WTC11 (cell line): ENCODE measurements at regions not wholly inside any gene's neighbourhood (a gene's known extent, or its start where the extent isn't known, plus 50 kb on each side); places are given as distances from the start of the nearest gene placed in this dataset.

Experiments
- ATAC-seq: fragments of 200-7000 bp; cut with Tn5 transposase; 2 replicates; pipeline ENCODE4 v1.10.0; 2021; ENCODE audit warnings: mild to moderate bottlenecking, moderate library complexity
- CTCF ChIA-PET: fragments of 300-600 bp; sonication (Branson Sonifier 250); formaldehyde crosslinking; loops from one replicate; lab custom pipeline; 2021; ENCODE audit warnings: antibody characterized with exemption; lab: Charles Lee
- POLR2A ChIA-PET: fragments of 350-600 bp; sonication (Branson Sonifier 250); formaldehyde crosslinking; loops from one replicate; lab custom pipeline; 2021; ENCODE audit warnings: antibody characterized with exemption; lab: Charles Lee
- DNase-seq: peaks from one replicate; pipeline ENCODE4 v3.0.0; 2021; ENCODE audit warnings: low spot score
- H3K27ac Mint-ChIP-seq: 2 replicates; pipeline ENCODE4 v1.8.0; 2021; ENCODE audit warnings: mixed read lengths
- H3K27me3 Mint-ChIP-seq: 2 replicates; pipeline ENCODE4 v1.8.0; 2021; ENCODE audit warnings: low read depth, mild to moderate bottlenecking, moderate library complexity, mixed read lengths
- H3K36me3 Mint-ChIP-seq: 2 replicates; pipeline ENCODE4 v1.8.0; 2021; ENCODE audit warnings: mixed read lengths
- H3K4me1 Mint-ChIP-seq: 2 replicates; pipeline ENCODE4 v1.8.0; 2022; ENCODE audit warnings: mixed read lengths
- H3K4me3 Mint-ChIP-seq: 2 replicates; pipeline ENCODE4 v1.8.0; 2021; ENCODE audit warnings: mild to moderate bottlenecking, moderate library complexity, mixed read lengths
- H3K9me3 Mint-ChIP-seq: 2 replicates; pipeline ENCODE4 v1.8.0; 2021; ENCODE audit warnings: mixed read lengths
- ATF1 ChIP-seq: sonication (generic); formaldehyde crosslinking; IDR thresholded peaks from 2 replicates; pipeline ENCODE4 v1.8.1; 2023; ENCODE audit warnings: mild to moderate bottlenecking, moderate library complexity, missing genetic modification reagents
- ELF4 ChIP-seq: sonication (generic); formaldehyde crosslinking; IDR thresholded peaks from 2 replicates; pipeline ENCODE4 v1.8.1; 2022; ENCODE audit warnings: low read depth, mild to moderate bottlenecking, moderate library complexity, missing genetic modification reagents
- ESRRA ChIP-seq: sonication (generic); formaldehyde crosslinking; IDR thresholded peaks from 2 replicates; pipeline ENCODE4 v1.8.1; 2022; ENCODE audit warnings: mild to moderate bottlenecking, missing genetic modification reagents, borderline replicate concordance
- FOXK1 ChIP-seq: sonication (generic); formaldehyde crosslinking; IDR thresholded peaks from 2 replicates; pipeline ENCODE4 v1.8.0; 2022; ENCODE audit warnings: mild to moderate bottlenecking, moderate library complexity, missing genetic modification reagents
- JUN ChIP-seq: sonication (generic); formaldehyde crosslinking; IDR thresholded peaks from 2 replicates; pipeline ENCODE4 v1.8.0; 2023; ENCODE audit warnings: mild to moderate bottlenecking, missing genetic modification reagents
- MYBL2 ChIP-seq: sonication (generic); formaldehyde crosslinking; IDR thresholded peaks from 2 replicates; pipeline ENCODE4 v1.8.1; 2023; ENCODE audit warnings: mild to moderate bottlenecking, moderate library complexity, missing genetic modification reagents
- NFE2L1 ChIP-seq: sonication (generic); formaldehyde crosslinking; IDR thresholded peaks from 2 replicates; pipeline ENCODE4 v1.8.1; 2023; ENCODE audit warnings: missing genetic modification reagents
- NR3C1 ChIP-seq: sonication (generic); formaldehyde crosslinking; conservative IDR thresholded peaks from 2 replicates; pipeline ENCODE4 v1.8.1; 2023; ENCODE audit warnings: low read depth, mild to moderate bottlenecking, missing genetic modification reagents
- OVOL2 ChIP-seq: fragments of 250-450 bp; sonication (Bioruptor Pico); IDR thresholded peaks from 2 replicates; pipeline ENCODE4 v1.9.0; 2021; ENCODE audit warnings: mild to moderate bottlenecking, borderline replicate concordance
- TCF7 ChIP-seq: sonication (generic); formaldehyde crosslinking; IDR thresholded peaks from 2 replicates; pipeline ENCODE4 v1.8.0; 2022; ENCODE audit warnings: mild to moderate bottlenecking, low read depth, missing genetic modification reagents, moderate library complexity
- TP53 ChIP-seq: sonication (generic); formaldehyde crosslinking; IDR thresholded peaks from 2 replicates; pipeline ENCODE4 v1.8.1; 2023; ENCODE audit warnings: mild to moderate bottlenecking, missing genetic modification reagents
- ZNF263 ChIP-seq: sonication (generic); formaldehyde crosslinking; IDR thresholded peaks from 2 replicates; pipeline ENCODE4 v1.8.1; 2022; ENCODE audit warnings: low read depth, mild to moderate bottlenecking, moderate library complexity, missing genetic modification reagents
- TF ChIP-seq, protein P1 (sequence below): fragments of 250-450 bp; sonication (Bioruptor Pico); IDR thresholded peaks from 2 replicates; pipeline ENCODE4 v1.9.0; 2021; ENCODE audit warnings: mild to moderate bottlenecking
- TF ChIP-seq, protein P2 (sequence below): sonication (generic); formaldehyde crosslinking; IDR thresholded peaks from 2 replicates; pipeline ENCODE4 v1.8.0; 2023; ENCODE audit warnings: mild to moderate bottlenecking, missing genetic modification reagents
- TF ChIP-seq, protein P3 (sequence below): fragments of 200-600 bp; IDR thresholded peaks from 2 replicates; pipeline ENCODE4 v1.8.0; 2022; ENCODE audit warnings: antibody characterized with exemption
- TF ChIP-seq, protein P4 (sequence below): fragments of 250-450 bp; sonication (Bioruptor Pico); IDR thresholded peaks from 2 replicates; pipeline ENCODE4 v1.9.0; 2021; ENCODE audit warnings: mild to moderate bottlenecking, borderline replicate concordance
- TF ChIP-seq, protein P5 (sequence below): fragments of 250-450 bp; sonication (Bioruptor Pico); IDR thresholded peaks from 2 replicates; pipeline ENCODE4 v2.1.2; 2022; ENCODE audit warnings: mild to moderate bottlenecking, moderate library complexity
- TF ChIP-seq, protein P6 (sequence below): sonication (generic); formaldehyde crosslinking; IDR thresholded peaks from 2 replicates; pipeline ENCODE4 v1.8.0; 2023; ENCODE audit warnings: missing genetic modification reagents

DNA sequence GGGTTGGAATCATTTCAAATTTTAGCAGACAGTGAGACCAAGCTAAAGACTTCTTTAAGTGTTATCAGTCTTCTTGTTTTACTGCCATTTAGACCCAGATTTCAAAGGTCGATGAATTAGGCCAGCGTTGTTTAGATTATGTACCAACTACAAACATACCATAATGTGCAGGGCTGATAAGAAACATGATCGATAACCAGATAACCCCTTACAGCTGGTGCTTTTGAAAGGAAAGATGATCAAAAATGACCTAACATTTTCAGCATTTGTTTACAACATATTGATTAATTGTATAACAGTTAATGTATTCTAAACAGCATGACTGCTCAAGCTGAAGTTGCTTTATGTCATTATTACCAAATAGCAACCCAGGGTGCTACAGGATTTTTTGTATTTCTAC, 400.4 kb upstream of the FAM241A start:
- TF ChIP-seq, protein P1, sequence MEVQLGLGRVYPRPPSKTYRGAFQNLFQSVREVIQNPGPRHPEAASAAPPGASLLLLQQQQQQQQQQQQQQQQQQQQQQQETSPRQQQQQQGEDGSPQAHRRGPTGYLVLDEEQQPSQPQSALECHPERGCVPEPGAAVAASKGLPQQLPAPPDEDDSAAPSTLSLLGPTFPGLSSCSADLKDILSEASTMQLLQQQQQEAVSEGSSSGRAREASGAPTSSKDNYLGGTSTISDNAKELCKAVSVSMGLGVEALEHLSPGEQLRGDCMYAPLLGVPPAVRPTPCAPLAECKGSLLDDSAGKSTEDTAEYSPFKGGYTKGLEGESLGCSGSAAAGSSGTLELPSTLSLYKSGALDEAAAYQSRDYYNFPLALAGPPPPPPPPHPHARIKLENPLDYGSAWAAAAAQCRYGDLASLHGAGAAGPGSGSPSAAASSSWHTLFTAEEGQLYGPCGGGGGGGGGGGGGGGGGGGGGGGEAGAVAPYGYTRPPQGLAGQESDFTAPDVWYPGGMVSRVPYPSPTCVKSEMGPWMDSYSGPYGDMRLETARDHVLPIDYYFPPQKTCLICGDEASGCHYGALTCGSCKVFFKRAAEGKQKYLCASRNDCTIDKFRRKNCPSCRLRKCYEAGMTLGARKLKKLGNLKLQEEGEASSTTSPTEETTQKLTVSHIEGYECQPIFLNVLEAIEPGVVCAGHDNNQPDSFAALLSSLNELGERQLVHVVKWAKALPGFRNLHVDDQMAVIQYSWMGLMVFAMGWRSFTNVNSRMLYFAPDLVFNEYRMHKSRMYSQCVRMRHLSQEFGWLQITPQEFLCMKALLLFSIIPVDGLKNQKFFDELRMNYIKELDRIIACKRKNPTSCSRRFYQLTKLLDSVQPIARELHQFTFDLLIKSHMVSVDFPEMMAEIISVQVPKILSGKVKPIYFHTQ (CRISPR knock-in tag): no peak
- no peak for TF ChIP-seq JUN
- TF ChIP-seq MYBL2 (CRISPR knock-in tag): no peak
- TF ChIP-seq TP53 (CRISPR knock-in tag): no peak
- no peak for TF ChIP-seq ESRRA
- no peak for TF ChIP-seq ATF1
- TF ChIP-seq NR3C1 (CRISPR knock-in tag): no peak
- TF ChIP-seq, protein P2, sequence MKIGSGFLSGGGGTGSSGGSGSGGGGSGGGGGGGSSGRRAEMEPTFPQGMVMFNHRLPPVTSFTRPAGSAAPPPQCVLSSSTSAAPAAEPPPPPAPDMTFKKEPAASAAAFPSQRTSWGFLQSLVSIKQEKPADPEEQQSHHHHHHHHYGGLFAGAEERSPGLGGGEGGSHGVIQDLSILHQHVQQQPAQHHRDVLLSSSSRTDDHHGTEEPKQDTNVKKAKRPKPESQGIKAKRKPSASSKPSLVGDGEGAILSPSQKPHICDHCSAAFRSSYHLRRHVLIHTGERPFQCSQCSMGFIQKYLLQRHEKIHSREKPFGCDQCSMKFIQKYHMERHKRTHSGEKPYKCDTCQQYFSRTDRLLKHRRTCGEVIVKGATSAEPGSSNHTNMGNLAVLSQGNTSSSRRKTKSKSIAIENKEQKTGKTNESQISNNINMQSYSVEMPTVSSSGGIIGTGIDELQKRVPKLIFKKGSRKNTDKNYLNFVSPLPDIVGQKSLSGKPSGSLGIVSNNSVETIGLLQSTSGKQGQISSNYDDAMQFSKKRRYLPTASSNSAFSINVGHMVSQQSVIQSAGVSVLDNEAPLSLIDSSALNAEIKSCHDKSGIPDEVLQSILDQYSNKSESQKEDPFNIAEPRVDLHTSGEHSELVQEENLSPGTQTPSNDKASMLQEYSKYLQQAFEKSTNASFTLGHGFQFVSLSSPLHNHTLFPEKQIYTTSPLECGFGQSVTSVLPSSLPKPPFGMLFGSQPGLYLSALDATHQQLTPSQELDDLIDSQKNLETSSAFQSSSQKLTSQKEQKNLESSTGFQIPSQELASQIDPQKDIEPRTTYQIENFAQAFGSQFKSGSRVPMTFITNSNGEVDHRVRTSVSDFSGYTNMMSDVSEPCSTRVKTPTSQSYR (CRISPR knock-in tag): no peak
- no peak for TF ChIP-seq NFE2L1 (CRISPR knock-in tag)
- no peak for TF ChIP-seq ZNF263 (CRISPR knock-in tag)
- no peak for TF ChIP-seq OVOL2 (CRISPR knock-in tag)
- TF ChIP-seq, protein P3, sequence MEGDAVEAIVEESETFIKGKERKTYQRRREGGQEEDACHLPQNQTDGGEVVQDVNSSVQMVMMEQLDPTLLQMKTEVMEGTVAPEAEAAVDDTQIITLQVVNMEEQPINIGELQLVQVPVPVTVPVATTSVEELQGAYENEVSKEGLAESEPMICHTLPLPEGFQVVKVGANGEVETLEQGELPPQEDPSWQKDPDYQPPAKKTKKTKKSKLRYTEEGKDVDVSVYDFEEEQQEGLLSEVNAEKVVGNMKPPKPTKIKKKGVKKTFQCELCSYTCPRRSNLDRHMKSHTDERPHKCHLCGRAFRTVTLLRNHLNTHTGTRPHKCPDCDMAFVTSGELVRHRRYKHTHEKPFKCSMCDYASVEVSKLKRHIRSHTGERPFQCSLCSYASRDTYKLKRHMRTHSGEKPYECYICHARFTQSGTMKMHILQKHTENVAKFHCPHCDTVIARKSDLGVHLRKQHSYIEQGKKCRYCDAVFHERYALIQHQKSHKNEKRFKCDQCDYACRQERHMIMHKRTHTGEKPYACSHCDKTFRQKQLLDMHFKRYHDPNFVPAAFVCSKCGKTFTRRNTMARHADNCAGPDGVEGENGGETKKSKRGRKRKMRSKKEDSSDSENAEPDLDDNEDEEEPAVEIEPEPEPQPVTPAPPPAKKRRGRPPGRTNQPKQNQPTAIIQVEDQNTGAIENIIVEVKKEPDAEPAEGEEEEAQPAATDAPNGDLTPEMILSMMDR: no peak
- no peak for TF ChIP-seq ELF4 (CRISPR knock-in tag)
- TF ChIP-seq, protein P4, sequence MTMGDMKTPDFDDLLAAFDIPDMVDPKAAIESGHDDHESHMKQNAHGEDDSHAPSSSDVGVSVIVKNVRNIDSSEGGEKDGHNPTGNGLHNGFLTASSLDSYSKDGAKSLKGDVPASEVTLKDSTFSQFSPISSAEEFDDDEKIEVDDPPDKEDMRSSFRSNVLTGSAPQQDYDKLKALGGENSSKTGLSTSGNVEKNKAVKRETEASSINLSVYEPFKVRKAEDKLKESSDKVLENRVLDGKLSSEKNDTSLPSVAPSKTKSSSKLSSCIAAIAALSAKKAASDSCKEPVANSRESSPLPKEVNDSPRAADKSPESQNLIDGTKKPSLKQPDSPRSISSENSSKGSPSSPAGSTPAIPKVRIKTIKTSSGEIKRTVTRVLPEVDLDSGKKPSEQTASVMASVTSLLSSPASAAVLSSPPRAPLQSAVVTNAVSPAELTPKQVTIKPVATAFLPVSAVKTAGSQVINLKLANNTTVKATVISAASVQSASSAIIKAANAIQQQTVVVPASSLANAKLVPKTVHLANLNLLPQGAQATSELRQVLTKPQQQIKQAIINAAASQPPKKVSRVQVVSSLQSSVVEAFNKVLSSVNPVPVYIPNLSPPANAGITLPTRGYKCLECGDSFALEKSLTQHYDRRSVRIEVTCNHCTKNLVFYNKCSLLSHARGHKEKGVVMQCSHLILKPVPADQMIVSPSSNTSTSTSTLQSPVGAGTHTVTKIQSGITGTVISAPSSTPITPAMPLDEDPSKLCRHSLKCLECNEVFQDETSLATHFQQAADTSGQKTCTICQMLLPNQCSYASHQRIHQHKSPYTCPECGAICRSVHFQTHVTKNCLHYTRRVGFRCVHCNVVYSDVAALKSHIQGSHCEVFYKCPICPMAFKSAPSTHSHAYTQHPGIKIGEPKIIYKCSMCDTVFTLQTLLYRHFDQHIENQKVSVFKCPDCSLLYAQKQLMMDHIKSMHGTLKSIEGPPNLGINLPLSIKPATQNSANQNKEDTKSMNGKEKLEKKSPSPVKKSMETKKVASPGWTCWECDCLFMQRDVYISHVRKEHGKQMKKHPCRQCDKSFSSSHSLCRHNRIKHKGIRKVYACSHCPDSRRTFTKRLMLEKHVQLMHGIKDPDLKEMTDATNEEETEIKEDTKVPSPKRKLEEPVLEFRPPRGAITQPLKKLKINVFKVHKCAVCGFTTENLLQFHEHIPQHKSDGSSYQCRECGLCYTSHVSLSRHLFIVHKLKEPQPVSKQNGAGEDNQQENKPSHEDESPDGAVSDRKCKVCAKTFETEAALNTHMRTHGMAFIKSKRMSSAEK (CRISPR knock-in tag): no peak
- TF ChIP-seq TCF7 (CRISPR knock-in tag): no peak
- no peak for TF ChIP-seq FOXK1
- TF ChIP-seq, protein P5, sequence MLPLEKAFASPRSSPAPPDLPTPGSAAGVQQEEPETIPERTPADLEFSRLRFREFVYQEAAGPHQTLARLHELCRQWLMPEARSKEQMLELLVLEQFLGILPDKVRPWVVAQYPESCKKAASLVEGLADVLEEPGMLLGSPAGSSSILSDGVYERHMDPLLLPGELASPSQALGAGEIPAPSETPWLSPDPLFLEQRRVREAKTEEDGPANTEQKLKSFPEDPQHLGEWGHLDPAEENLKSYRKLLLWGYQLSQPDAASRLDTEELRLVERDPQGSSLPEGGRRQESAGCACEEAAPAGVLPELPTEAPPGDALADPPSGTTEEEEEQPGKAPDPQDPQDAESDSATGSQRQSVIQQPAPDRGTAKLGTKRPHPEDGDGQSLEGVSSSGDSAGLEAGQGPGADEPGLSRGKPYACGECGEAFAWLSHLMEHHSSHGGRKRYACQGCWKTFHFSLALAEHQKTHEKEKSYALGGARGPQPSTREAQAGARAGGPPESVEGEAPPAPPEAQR: no peak
- TF ChIP-seq, protein P6, sequence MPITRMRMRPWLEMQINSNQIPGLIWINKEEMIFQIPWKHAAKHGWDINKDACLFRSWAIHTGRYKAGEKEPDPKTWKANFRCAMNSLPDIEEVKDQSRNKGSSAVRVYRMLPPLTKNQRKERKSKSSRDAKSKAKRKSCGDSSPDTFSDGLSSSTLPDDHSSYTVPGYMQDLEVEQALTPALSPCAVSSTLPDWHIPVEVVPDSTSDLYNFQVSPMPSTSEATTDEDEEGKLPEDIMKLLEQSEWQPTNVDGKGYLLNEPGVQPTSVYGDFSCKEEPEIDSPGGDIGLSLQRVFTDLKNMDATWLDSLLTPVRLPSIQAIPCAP: no peak
- TF ChIP-seq, all 79 proteins: peak for 0
- CTCF ChIA-PET: no interaction called here
- ATAC-seq (no peak), DNase-seq (no peak)
- H3K4me3 Mint-ChIP-seq: no peak overlapping the region
- H3K27ac Mint-ChIP-seq: no peak overlapping the region
- no peaks in the 10 kb centered on the region for H3K36me3 Mint-ChIP-seq
- no peaks in the 10 kb centered on the region for H3K27me3 Mint-ChIP-seq
- POLR2A ChIA-PET: no interaction called here
- peaks cover 8% of the 10 kb centered on the region for H3K4me1 Mint-ChIP-seq
- H3K9me3 Mint-ChIP-seq: no peaks in the 10 kb centered on the region
